OCI-LY1 (cell line): ENCODE measurements at regions not wholly inside any gene's neighbourhood (a gene's known extent, or its start where the extent isn't known, plus 50 kb on each side); places are given as distances from the start of the nearest gene placed in this dataset.

Experiments used
- CTCF ChIP-seq: fragments of 200-600 bp; sonication (generic), shearing (Covaris generic); IDR thresholded peaks from 2 replicates; pipeline ENCODE4 v1.5.1; 2017; ENCODE audit warnings: mild to moderate bottlenecking, antibody characterized with exemption, low read length, moderate library complexity, mixed read lengths
- EZH2 ChIP-seq: fragments of 200-600 bp; sonication (generic), shearing (Covaris generic); IDR thresholded peaks from 2 replicates; pipeline ENCODE4 v1.8.0; 2017; ENCODE audit warnings: borderline replicate concordance, mixed run types, mild to moderate bottlenecking, antibody characterized with exemption, low read length, moderate library complexity, mixed read lengths

GRCh38 chr14:51333299-51333698, 93.3 kb downstream of the TMX1 start:
- TF ChIP-seq CTCF (no peak), EZH2 (no peak)
